HG03103 (cell line): ENCODE measurements at regions not wholly inside any gene's neighbourhood (a gene's known extent, or its start where the extent isn't known, plus 50 kb on each side); places are given as distances from the start of the nearest gene placed in this dataset.

ENCODE experiments used
- ATAC-seq: cut with Tn5 transposase; IDR thresholded peaks from one replicate; pipeline ENCODE4 v1.9.1; 2021; ENCODE audit warnings: low read depth; ENCODE audit not compliant: unreplicated experiment

GRCh38 chr9:13513716-13514444 is 234.4 kb upstream of the MPDZ start:
- no peak for ATAC-seq

DNA sequence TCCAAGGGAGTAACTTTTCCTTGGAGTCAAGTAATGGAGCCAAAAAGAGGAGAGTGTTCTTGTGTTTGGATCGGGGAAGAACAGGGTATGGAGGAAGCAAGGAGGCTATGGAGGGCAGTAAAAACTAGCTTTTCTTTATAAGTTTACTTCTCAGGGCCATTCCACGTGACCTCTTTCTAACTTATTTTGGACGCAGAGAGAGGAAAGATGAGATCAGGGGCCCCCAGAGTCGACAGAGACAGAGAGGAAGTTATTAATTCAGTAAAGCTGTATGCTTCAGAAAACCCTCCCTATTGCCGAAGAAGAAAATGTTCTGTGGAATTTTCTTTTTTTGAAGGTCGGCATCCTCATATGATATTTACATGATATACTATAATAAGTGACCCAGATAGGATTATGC is 233.8 kb upstream of the MPDZ start:
- ATAC-seq: no peak

GRCh38 chr9:13508681-13509080 is 229.2 kb upstream of the MPDZ start:
- ATAC-seq: no peak

DNA sequence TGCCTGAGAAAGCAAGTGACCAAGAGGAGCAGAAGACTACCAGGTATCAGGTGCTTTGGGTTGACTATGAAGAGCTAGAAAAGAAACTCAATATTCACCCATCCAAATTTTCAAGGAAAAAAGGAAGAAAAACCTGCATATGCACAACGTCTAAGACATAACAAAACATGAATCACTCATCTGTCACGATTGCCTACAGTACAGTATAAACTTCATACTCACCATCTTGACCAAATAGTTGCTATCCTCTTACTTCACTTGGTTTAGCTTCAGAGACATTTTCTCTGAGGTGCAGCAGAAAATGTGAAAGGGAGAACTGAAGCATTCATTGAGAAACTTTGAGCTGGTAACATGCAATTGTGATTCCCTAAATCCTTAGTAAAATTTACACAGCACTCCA is 228.6 kb upstream of the MPDZ start:
- no peak for ATAC-seq

GRCh38 chr9:13505797-13506196 is 226.3 kb upstream of the MPDZ start:
- ATAC-seq: no peak

DNA sequence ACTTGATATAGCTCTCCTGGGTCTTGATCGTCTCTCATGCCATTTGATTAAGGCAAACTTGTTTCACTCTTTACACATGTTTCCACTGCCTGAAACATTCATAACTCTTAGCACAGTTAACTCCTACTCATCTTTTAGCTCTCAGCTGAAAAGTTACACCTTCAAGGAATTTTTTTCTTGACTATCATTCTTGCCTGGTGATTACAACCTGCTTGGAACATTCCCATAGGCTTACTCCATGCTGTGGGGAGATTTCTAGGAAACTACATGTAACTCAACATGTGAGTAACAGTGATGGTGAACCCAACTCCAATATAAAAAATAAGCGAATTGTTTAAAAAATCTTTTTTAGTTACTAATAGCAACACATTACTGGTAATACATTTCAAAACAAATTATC is 224.1 kb upstream of the MPDZ start:
- no peak for ATAC-seq

GRCh38 chr9:13502484-13502883 is 223.0 kb upstream of the MPDZ start:
- no peak for ATAC-seq

- no peak for ATAC-seq
These were observed 221.5 kb upstream of the MPDZ start for GRCh38 chr9:13501018-13501417.

DNA sequence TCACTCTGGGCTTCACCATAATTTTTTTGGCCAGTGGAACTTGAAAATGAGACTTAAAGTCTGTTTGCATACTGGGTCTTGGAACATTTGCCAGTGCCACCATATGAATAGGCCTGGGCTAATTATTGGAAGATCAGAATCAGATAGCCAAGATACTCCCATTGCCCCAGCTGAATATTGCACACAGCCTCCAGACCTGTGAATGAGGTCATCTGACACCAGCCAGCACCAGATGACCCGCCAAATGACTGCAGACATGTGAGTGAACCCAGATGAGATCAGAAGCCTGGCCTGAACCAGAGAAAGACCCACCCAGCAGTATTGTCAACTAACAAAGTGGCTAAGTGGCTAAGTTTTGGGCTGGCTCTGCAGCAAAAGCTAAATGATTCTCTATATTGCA is 220.5 kb upstream of the MPDZ start:
- no peak for ATAC-seq

DNA sequence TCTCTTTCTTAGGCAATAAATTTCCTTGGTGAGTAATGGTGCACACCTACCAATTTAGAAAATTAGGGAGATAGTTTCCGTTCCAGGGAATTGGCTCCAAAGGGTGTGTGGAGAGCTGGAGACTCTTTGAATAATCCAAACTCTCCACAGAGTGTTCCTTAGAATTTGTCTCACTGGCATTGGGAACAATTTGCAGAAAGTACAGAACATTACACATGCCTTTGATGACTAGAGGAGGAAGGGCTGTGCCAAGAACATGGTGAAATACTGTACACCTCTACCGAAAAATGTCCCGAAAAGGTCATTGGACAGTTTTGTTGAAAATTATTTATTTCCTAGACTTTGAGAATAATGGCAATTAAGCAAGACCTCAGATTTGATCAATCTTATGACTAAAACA is 214.2 kb upstream of the MPDZ start:
- ATAC-seq: no peak

DNA sequence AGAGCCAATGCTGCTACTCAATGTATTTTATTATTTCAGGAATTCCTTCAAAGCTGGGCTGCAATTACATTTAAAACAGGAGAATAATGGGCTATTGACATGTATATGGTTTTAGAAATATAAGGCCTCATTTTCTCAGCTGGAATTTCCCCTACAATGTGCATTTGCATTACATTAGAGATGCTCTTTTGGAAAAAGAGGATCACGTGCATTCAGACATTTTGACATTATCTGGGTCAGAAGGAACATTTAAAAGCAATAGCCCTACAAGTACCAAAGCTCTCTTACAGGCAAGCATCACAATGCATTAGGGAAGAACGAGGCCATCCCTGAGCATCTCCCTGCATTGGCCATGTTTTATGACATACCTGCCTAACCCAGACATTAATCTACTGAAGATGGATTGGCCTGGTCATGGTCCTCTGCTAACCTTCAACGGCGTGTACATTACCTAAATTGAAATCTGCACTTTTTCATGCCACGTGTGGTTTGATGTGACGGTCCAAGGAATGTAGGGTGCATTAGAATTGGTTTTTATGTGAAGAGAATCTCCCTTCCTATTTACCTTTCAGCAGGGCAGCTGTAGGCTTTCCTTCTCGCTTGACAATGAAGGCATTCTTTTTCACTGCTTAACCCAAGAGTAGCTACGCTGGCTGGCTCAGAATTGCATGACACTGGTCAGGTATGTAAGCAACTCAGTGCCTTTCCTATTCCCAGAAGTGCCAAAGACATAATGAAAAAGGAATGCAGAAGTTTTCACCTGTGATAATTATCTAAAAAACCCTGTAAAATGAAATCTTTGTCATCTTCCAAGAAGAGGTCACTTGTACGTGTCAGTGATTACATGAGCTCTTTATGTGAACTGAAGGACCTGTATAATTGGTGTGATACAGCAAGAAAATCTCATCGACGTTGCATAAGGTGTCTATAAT is 212.3 kb upstream of the MPDZ start:
- no peak for ATAC-seq

DNA sequence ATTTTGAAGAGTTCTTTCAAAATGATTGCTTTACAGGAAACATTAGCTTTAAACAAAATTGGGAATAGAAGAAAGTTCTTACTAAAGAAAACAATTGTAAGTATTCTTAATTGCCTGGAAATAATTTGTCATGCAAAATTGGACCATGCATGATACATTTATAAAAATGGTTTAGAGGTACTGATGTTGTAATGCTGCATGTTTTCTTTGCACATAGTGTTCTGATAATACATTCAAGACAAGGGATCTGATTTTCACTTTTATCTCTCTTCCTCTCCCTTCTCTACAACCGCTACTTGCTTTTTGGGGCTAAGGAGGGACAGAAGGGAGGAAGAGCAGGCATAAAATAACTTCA is 211.6 kb upstream of the MPDZ start:
- ATAC-seq: no peak

DNA sequence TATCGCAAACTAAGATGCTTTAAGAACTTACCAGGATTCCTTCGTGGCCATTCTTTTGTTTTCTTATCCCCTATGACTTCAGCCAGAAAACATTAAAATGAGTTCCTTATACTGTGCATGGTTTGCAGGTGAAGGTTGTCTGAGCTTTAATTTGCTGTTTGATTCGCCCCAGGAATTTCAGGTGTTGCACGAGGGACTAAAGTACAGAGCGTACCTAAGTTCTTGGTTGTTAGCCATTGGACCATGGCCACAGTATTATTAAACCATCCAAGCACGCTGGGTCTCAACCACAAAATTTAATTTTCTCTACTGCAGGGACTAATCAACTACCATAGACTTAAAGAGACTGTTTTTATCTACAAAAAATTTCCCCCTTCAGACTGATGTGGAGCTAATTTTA is 208.4 kb upstream of the MPDZ start:
- no peak for ATAC-seq

GRCh38 chr9:13487498-13487897 is 208.0 kb upstream of the MPDZ start:
- ATAC-seq: no peak

DNA sequence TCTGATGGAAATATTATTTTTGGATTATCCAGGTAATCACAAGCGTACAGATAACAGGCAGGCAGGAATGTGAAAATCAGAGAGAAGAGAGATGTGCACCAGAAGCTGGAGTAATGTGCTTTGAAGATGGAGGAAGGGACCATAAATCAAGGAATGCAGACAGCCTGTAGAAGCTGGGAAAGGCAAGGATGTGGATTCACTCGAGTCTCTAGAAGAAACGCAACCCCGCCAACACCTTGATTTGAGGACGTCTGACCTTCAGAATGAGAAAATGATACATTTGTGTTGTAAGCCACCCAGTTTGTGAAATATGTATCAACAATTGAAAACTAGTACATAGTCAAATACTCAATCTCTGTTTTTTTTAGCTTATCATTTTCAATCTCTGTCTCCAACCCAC is 207.6 kb upstream of the MPDZ start:
- no peak for ATAC-seq

GRCh38 chr9:13485068-13485596 is 205.6 kb upstream of the MPDZ start:
- no peak for ATAC-seq

- no peak for ATAC-seq
These were observed 204.7 kb upstream of the MPDZ start for GRCh38 chr9:13484186-13484585.

DNA sequence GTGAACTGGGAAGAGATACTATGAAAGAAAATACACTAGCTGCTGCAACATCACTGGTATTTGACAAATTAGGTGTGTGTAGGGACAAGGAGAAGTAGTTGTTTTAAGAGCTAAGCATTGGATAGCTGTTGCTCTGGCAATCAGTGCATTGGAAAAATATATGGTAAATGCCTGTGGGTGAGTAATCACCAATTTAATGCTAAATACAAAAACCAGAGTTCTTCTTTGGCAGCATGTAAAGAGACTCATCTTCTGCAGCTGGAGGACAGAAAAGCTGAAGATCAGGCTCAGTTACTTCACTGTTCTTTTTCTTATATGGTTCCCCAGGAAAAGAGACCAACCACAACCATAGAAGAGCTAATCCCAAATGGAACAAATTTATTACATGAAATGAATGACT is 201.8 kb upstream of the MPDZ start:
- no peak for ATAC-seq

DNA sequence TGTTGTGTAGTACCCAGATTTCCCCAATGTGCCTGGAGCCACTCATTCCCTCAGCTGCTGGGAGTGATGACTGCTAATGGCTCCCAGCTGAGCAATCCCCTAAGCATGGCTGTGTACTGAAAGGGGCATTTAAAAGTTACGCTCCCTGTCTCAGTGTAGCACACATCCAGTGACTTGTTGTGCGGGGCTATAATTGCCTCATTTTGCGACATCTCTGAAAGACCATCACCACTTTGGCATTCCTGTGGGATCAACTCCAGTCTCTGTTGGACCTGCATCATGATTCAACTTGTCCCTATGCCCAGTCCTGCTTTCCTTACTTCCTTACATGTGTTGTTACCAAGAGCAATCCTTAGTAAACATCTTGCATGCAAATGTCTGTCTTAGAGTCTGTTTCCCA is 201.2 kb upstream of the MPDZ start:
- no peak for ATAC-seq

- ATAC-seq: no peak
These were observed 199.6 kb upstream of the MPDZ start for GRCh38 chr9:13479096-13479495.

GRCh38 chr9:13478639-13479038 is 199.1 kb upstream of the MPDZ start:
- ATAC-seq: no peak

GRCh38 chr9:13478160-13478559 is 198.7 kb upstream of the MPDZ start:
- no peak for ATAC-seq
